Testis (tissue), 2 donors: ENCODE measurements at regions not wholly inside any gene's neighbourhood (a gene's known extent, or its start where the extent isn't known, plus 50 kb on each side); places are given as distances from the start of the nearest gene placed in this dataset.

ENCODE experiments used
- POLR2A ChIP-seq: fragments of 450-650 bp; IDR thresholded peaks from one replicate; pipeline ENCODE4 v1.6.1; 2017; ENCODE audit warnings: antibody characterized with exemption, mild to moderate bottlenecking, moderate library complexity
- TF ChIP-seq, protein P1 (sequence below), 3 experiments: fragments of 450-650 bp in 2 of 3; fragments of 200-600 bp in 1 of 3; sonication (generic) in 1 of 3; IDR thresholded peaks; one replicate each; pipeline ENCODE4 v1.5.1; 2016 to 2019; ENCODE audit warnings: antibody characterized with exemption in 3 of 3, mild to moderate bottlenecking in 2 of 3, moderate library complexity in 1 of 3

DNA sequence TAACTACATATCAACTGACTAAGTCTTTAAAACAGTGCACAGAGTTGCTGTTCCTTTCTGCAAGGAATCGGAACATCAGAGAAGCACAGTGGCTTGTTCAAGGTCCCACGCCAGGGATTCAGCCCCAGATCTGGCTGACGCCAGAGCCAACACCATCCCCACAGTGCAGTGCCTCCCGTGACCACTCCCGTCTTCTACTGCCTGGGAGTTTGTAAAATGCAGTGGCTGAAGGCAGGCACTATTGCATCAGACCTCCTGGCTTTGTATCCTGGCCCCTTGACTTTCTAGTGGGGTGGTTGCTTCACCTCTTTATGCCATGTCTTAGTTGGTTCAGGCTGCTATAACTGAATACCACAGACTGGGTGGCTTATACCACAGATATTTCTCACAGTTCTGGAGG lies 131.0 kb downstream of the NSG2 start:
- TF ChIP-seq, protein P1, sequence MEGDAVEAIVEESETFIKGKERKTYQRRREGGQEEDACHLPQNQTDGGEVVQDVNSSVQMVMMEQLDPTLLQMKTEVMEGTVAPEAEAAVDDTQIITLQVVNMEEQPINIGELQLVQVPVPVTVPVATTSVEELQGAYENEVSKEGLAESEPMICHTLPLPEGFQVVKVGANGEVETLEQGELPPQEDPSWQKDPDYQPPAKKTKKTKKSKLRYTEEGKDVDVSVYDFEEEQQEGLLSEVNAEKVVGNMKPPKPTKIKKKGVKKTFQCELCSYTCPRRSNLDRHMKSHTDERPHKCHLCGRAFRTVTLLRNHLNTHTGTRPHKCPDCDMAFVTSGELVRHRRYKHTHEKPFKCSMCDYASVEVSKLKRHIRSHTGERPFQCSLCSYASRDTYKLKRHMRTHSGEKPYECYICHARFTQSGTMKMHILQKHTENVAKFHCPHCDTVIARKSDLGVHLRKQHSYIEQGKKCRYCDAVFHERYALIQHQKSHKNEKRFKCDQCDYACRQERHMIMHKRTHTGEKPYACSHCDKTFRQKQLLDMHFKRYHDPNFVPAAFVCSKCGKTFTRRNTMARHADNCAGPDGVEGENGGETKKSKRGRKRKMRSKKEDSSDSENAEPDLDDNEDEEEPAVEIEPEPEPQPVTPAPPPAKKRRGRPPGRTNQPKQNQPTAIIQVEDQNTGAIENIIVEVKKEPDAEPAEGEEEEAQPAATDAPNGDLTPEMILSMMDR (IDR thresholded peaks at IDR 0.05) = no peak
- TF ChIP-seq POLR2A = no peak
